ENCODE measurements at regions not wholly inside any gene's neighbourhood (a gene's known extent, or its start where the extent isn't known, plus 50 kb on each side); places are given as distances from the start of the nearest gene placed in this dataset.
"Not testable (repeated sequence)": the region's sequence is repeated elsewhere in the genome, so short reads cannot be mapped to it uniquely, and the experiment has no call there.

- not testable (repeated sequence) for DNase-seq (ENCODE audit: low read depth)
These were observed 367.5 kb upstream of the SFSWAP start for GRCh38 chr12:131343436-131343835.

- DNase-seq (ENCODE audit: low read depth): not testable (repeated sequence)
These were observed 366.0 kb upstream of the SFSWAP start for GRCh38 chr12:131344715-131345520.

DNA sequence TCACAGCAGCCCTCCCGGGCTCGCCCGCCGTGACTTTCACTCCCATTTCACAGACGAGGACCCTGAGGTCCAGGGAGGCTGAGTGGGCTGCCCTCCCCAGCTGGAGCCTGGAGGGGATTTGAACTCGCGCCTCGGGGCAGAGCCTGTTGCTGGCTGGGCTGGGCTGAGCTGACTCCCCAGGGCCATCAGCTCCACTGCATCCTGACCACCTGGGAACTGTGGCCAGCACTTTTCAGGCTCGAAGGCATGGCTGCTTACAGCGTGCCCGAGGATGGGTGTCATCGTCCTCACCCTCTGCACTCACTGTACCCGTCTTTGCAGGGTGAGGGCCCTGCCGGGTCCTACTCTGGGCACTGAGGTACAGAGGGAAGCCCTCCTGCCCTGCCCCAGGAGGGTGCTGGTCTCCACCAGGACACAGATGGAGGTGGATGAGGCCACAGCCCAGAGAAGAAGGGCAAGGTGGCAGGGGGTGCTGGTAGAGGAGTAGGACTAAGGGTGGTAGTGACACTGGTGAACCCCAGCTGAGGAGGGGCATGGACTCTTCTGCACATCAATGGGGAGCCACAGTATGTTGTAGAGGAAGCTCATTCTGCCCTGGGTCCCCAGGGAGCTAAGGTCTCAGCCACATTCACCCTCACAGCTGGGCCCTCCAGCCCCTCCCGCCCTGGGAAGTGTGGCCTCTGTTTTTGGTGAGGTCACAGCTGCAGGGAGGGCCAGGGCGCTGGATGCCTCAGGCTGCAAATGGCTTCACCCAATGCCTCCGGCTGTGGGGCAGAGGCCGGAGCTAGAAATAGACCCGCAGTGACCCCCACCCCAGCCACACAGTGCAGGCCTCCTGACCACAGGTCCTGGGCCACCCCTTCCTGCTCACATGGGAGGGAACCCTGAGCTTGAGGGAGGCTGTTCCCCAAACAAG, 365.1 kb upstream of the SFSWAP start:
- DNase-seq (ENCODE audit: low read depth): no peak

DNA sequence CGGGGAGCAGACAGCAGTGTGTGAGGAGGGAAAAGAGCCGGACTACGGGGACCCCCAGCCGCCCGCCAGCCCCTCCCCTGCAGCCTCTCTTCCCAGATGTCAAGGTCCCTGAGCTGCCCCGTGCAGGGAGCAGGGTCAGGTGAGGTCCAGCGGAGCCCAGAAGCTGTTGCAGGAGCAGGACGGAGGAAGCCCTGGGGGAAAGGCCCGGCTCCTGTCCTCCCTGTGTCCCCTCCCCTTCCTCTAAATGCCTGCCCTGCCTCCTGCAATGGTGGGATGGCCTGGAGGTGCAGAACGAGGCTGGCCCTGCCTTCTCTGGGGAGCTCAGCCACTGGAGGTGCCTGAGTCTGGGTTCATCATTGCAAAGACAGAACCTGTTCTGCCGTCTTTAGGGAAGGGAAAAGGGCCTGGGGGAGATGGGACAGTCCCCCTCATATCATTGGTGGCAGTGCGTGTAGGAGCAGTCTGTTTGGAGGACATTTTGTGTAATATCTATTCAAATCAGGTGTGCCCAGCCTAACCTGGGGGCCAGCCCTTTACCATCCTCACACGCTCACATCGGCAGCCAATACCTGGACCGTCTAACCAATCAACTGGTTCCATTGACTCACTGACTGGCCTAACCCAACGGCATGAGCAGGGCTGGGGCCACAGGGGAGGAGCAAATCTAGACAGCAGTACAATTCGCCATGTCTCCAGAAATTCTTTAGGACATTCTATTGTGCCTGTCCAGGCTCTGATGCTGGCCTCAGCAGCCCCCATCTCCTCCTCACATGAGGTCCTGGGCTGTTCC, 364.1 kb upstream of the SFSWAP start:
- DNase-seq (ENCODE audit: low read depth): no peak

- no peak for DNase-seq (ENCODE audit: low read depth)
These were observed 363.6 kb upstream of the SFSWAP start for GRCh38 chr12:131347345-131347714.

GRCh38 chr12:131347732-131348131, 363.2 kb upstream of the SFSWAP start:
- no peak for DNase-seq (ENCODE audit: low read depth)

DNA sequence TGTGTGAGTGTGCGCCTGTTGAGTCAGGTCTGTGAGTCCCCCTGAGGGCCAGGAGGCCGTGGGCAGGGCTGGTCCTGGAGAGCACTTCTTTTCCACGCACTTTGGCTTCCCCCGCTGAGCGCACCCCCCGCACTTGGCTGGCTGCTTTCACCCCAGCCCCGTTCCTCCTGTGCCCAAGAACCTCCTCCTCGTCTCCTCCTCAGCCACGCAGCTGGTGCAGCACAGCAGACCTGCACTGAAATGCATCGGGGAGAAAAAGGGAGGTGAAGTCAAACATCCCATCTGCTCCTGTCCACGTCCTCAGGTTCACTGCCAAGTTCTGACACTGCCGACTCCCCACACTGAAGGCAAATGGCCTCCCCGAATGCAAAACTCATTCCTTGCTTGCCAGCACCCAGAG, 362.7 kb upstream of the SFSWAP start:
- DNase-seq (ENCODE audit: low read depth): no peak

DNA sequence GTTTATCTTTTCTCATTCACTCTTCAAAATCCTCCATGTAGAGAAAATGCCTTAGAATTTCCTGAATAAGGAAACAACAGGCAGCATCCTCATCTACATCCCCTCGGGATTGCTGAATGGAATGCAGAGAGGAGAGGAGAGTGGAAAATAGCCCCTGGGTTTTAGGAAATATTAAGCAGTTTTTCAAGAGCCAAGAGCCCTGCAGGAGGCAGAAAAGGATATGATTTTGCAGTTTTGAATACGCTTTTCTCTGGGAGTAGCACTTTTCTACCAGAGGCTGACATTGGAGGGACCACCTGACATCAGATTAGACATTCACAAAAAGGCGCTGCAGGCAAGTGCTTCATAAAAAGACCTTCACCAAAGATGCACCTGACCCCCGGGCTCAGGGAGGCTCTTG, 362.2 kb upstream of the SFSWAP start:
- DNase-seq (ENCODE audit: low read depth): no peak

DNA sequence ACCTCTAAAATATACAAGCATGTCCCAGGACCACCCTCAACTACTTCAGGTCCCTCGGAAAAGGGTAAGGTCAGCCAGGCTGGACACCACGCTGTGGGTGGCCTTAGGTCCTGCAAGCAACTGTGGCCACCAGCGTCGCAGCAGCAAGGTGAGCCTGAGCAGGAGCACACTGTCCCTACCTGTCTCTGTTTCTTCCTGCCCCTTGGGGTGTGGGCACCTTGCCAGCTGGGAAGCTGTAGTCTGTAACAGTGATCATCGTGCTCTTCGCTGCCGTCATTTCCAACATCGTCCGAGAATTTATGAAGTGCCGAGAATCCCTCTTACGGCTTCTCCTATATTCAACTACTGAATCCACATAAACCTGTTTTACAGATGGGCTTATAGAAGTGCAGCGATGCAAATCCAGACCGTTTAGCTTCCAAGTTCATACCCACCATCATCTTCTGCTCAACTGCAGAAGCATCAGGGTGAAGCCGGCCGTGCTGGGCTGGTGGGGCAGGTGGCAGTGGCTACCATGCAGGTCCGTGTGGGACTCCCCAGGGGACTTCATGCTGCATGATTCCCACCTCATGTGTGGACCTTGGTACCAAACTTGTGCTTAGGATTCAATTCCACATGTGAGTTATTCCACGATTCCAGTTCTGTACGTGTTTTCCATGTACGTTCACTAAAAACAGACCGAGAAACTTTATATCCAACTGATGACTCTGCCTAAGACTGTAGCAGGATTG, 361.3 kb upstream of the SFSWAP start:
- DNase-seq (ENCODE audit: low read depth): no peak

DNA sequence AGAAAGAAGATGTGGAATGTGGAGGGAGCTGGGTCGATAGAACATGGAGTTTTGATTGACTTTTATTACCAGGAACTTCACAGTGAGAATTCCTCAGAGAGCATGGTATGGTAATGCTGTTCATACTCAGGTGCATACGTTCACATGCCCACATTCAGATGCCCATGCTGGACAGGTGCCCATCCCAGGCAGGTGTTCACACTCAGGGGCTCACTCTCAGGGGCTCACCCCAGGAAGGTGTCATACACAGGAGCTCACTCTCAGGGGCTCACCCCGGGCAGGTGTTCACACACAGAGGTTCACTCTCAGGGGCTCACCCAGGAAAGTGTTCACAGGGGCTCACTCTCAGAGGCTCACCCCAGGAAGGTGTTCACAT, 360.0 kb upstream of the SFSWAP start:
- no peak for DNase-seq (ENCODE audit: low read depth)

DNA sequence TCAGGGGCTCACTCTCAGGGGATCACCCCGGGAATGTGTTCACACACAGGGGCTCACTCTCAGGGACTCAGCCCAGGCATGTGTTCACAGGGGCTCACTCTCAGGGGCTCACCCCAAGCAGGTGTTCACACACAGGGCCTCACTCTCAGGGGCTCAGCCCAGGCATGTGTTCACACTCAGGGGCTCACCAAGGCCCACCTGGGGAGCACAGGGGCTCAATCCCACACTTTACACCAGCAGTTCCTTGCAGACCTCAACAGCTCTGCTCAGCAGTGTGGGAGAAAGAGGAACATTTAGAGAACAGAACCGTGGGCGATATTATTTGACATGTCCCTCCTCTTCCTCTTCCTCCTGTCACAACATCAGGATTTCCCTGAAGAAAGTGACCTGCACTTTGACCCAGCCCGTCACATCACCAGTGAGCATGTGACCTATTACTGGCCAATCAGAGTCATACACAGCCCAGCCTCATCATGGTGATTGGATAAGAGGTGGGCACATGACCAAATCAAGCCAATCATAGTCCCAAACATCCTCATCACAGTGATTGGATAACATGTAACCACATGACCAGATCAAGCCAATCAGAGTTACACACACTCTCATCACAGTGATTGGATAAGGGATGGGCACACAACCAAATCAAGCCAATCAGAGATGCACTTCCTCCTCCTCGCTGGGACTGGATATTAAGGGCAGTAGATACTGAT, 359.4 kb upstream of the SFSWAP start:
- DNase-seq (ENCODE audit: low read depth): no peak

DNA sequence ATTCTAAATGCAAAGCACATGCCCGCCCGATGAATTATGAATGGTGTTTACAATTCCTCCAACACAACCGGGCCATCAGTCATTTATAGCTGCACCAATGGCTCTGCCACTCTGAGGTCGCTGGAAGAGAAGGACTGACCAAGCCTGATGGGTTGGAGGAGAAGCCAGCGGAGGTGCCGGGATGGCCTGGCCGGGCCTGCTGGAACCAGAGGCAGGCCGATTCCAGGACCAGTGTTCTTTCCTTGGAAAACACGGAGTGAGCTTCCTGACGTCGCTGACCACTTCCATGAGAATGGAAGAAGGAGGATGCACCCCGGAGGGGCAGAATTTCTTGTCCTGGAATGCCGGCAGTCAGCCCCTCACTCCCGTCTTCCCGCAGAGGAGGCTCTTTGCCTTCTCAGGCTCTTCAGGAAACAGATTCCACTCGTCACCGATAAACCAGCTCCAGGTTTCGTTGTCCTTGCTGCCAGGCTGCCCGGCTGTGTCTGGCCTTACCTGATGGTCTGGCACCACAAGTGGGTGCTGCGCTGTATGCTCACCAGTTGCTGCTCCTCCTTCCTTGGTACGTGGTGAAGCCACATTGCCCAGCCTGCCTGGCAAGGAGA, 358.5 kb upstream of the SFSWAP start:
- no peak for DNase-seq (ENCODE audit: low read depth)

GRCh38 chr12:131353376-131353775, 357.5 kb upstream of the SFSWAP start:
- DNase-seq (ENCODE audit: low read depth): no peak

DNA sequence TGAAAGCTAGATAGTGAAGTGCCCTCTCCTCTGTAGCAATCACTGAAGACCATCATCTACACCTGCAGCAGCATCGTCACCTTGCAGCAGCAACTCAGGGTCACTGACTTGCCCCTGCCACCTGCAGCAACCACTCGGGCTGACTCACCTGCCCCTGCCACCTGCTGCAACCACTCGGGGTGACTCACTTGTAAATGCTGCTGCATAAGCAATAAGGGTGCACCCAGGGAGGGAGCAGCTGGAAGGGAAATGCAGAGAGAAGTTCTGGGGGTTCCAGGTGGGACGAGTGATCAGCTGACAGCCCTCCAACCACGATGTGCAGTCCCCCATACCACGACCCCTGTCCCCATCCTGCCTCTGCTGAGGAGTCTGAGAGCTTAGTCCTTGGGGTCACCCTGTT, 357.1 kb upstream of the SFSWAP start:
- no peak for DNase-seq (ENCODE audit: low read depth)

- DNase-seq (ENCODE audit: low read depth): no peak
These were observed 355.3 kb upstream of the SFSWAP start for GRCh38 chr12:131355361-131356245.

DNA sequence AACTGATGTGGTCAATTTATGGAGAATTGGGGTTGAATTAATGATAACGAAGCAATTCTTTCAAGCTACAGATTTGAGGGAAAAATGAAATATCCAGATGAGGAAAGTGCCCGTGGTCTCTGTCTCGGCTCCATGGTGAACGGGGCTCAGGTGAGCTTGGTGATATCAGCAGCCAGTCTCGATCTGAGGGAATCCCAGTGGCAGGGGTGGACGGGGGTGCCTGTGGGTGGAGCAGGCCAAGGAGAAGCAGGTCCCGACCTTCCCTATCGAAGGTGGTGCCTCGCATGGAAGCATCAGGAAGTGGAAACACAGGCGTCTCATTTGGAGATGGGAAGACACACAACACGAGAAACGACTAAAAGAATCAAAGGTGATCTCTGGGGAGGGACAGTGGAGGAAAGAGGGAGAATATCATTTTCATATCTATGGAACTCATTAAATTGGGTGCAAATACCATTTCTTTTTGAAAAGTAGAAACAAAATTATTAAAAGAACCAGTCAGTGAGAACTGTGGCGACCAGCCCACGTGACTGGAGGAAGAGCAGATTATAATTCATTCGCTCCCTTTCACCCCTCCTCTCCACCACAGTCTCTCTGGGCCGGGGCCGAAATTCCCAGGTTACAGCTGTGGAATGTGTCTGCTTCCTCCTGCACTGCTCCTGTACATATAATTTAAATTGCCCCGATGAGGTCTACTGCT, 354.3 kb upstream of the SFSWAP start:
- DNase-seq (ENCODE audit: low read depth): no peak

- DNase-seq (ENCODE audit: low read depth): no peak
These were observed 353.6 kb upstream of the SFSWAP start for GRCh38 chr12:131357185-131357747.

GRCh38 chr12:131357920-131358319, 353.0 kb upstream of the SFSWAP start:
- DNase-seq (ENCODE audit: low read depth): no peak

Measured in iris pigment epithelial cell (primary cell).